MG63 (cell line): ENCODE measurements at regions not wholly inside any gene's neighbourhood (a gene's known extent, or its start where the extent isn't known, plus 50 kb on each side); places are given as distances from the start of the nearest gene placed in this dataset.
A peak's percentile ranks its signal among the peaks of the same experiment; 100 is the strongest.
"Not testable (repeated sequence)": the region's sequence is repeated elsewhere in the genome, so short reads cannot be mapped to it uniquely, and the experiment has no call there.

Experiments used
- DNase-seq: peaks from one replicate; pipeline ENCODE4 v3.0.0-alpha.2; 2020
- H3K27me3 ChIP-seq: fragments of 250-450 bp; sonication (Bioruptor Pico); 2 replicates; pipeline ENCODE4 v1.5.1; 2020; ENCODE audit warnings: mild to moderate bottlenecking, moderate library complexity
- H3K36me3 ChIP-seq: fragments of 250-450 bp; sonication (Bioruptor Pico); 2 replicates; pipeline ENCODE4 v1.5.1; 2020; ENCODE audit warnings: mild to moderate bottlenecking, moderate library complexity
- H3K4me3 ChIP-seq: fragments of 250-450 bp; sonication (Bioruptor Pico); 2 replicates; pipeline ENCODE4 v1.5.1; 2020; ENCODE audit warnings: mild to moderate bottlenecking, moderate library complexity
- H3K9me3 ChIP-seq: fragments of 250-450 bp; sonication (Bioruptor Pico); 2 replicates; pipeline ENCODE4 v1.5.1; 2020; ENCODE audit warnings: mild to moderate bottlenecking, moderate library complexity

DNA sequence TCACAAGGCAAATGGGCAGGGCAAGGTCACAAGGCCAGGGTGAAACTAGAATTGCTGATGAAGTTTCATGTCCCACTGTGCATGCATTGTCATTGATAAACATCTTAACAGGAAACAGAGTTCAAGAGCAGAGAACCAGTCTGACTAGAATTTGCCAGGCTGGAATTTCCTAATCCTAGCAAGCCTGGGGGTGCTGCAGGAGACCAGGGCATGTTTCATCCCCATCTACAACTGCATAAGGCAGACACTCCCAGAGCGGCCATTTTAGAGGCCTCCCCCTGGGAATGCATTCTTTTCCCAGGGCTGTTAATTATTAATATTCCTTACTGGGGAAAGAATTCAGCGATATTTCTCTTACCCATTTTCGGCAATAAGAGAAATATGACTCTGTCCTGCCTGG, 172.6 kb upstream of the XIST start:
- not testable (repeated sequence) for H3K9me3 ChIP-seq, DNase-seq, H3K27me3 ChIP-seq, H3K36me3 ChIP-seq, H3K4me3 ChIP-seq

DNA sequence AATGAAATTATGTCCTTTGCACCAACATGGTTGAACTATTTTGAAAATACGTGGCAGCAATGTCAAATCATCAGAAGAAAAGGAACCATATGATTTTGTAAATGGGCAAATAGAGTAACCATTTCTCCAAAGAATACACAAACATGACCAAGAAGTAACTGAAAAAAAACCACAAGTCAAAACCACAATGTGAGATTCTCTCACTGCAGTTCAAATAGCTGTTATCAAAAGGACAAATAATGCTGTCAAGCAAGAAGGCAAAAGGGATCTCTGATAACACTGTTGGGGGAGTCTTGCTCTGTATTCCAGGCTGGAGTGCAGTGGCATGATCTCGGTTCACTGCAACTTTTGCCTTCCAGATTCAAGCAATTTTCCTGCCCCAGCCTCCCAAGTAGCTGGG, 170.7 kb upstream of the XIST start:
- no peak for DNase-seq
- H3K36me3 ChIP-seq, result no peaks in the 10 kb centered on the region
- no peaks in the 10 kb centered on the region for H3K27me3 ChIP-seq
- H3K4me3 ChIP-seq, result no peak overlapping the region
- H3K9me3 ChIP-seq, result no peaks in the 10 kb centered on the region

DNA sequence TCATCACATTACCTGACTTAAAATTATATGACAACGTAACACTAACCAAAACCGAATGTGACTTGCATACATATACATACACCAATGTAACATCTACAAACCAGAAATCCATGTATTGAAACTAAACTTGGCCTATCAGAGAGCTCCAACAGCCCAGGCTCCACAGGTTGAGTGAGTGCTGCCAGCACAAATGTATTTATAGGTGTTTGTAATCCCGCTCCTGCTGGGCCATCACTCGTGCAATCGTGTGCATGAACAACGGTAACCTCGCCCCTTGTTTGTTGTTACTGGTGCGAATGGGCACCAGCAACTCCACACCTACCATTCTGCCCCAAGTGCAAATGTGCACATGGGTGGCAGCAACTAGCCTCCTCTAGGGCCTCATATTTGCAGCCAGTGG, 165.7 kb upstream of the XIST start:
- Histone ChIP-seq H3K27me3 (no peaks in the 10 kb centered on the region), H3K9me3 (no peaks in the 10 kb centered on the region), H3K36me3 (no peaks in the 10 kb centered on the region), H3K4me3 (no peak overlapping the region)
- no peak for DNase-seq

DNA sequence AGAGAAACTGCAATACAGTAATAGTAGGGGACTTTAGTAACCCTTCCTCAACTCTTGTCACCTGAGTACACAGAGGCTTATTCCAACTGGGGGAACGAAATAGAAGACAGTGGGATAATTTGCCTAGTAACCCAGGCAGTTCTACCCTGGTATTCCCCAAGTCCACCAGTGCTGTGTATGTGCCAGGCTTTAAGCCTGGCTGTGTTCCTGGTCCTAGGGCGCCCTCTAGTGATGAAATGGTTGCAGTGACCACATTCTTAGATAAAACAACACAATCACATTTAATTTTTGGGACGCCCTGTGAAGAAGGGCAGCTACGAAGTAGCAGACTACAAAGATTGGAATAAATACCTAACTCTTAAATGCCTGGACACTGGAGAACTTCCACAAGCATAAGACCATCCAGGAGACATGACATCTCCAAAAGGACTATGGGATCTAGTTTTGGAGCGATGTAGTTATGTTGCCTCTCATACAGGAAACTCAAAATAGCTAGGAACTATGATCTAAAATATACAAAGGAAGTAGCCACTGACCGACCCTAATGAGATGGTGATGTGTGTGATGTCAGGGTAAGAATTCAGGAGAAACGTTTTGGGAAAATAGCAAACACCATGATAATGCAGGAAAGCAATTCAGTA, 163.0 kb upstream of the XIST start:
- H3K27me3 ChIP-seq, result no peaks in the 10 kb centered on the region
- H3K9me3 ChIP-seq, result no peaks in the 10 kb centered on the region
- H3K4me3 ChIP-seq, result no peak overlapping the region
- no peaks in the 10 kb centered on the region for H3K36me3 ChIP-seq
- DNase-seq, result peak; percentile 11

DNA sequence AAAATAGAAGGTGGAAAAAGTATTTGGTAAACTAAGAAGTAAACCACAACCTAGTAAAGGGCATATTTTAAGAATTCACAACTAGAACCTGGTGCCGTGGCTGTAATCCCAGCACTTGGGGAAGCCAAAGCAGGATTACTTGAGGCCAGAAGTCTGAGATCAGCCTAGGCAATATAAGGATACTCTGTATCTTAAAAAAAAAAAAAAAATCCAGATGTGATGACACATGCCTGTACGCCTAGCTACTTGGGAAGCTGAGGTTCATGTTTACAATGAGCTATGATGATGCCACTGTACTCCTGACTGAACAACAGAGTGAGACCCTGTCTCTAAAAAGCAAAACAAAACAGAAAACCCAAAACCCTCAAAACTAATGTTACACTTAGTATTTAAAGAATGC, 156.5 kb upstream of the XIST start:
- peak; percentile 27 for DNase-seq

DNA sequence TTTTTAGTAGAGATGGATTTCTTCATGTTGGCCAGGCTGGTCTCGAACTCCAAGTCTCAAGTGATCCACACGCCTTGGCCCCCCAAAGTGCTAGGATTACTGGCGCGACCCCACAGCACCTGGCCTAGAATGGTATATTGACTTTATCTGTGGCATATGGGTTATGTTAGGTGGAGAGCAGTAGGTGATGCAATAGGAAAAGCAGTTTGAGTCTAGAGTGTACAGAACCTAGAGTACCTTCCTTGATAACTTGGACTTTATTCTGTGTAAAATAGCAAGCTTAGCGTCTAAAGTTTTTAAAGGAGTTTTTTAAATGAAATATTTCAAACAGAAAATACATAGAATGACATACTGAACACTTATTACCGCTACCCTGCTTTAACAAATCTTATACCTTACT, 139.5 kb upstream of the XIST start:
- DNase-seq, result no peak
- Histone ChIP-seq H3K9me3 (no peaks in the 10 kb centered on the region), H3K36me3 (peaks cover 22% of the 10 kb centered on the region), H3K27me3 (no peaks in the 10 kb centered on the region), H3K4me3 (no peak overlapping the region)

More for the DNA sequence above, 156.5 kb upstream of the XIST start:
- Histone ChIP-seq H3K36me3 (peaks cover 9% of the 10 kb centered on the region; the same call in 1 of the 2 replicates), H3K4me3 (no peak overlapping the region), H3K9me3 (no peaks in the 10 kb centered on the region), H3K27me3 (no peaks in the 10 kb centered on the region)

DNA sequence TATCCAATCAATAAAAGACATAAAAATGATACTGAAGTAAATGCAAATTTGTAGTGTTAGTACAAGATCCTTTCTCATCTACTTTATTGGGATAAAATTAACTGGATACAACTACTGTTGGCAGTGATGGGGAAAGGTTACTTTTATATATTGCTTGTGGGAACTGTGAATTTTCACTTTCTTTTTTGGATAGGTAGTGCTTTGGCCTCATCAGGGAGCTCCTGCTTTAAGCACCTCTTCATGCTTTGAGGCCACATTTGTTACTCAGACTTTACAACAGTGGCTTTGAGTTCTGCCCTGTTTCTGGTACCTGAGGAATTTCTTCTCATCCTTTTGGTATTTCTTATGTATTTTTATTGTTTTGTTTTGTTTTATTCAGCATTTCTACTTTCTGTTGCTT, 134.7 kb upstream of the XIST start:
- Histone ChIP-seq H3K36me3 (peaks cover 6% of the 10 kb centered on the region; the same call in 1 of the 2 replicates), H3K4me3 (no peak overlapping the region), H3K9me3 (no peaks in the 10 kb centered on the region), H3K27me3 (no peaks in the 10 kb centered on the region)
- no peak for DNase-seq

DNA sequence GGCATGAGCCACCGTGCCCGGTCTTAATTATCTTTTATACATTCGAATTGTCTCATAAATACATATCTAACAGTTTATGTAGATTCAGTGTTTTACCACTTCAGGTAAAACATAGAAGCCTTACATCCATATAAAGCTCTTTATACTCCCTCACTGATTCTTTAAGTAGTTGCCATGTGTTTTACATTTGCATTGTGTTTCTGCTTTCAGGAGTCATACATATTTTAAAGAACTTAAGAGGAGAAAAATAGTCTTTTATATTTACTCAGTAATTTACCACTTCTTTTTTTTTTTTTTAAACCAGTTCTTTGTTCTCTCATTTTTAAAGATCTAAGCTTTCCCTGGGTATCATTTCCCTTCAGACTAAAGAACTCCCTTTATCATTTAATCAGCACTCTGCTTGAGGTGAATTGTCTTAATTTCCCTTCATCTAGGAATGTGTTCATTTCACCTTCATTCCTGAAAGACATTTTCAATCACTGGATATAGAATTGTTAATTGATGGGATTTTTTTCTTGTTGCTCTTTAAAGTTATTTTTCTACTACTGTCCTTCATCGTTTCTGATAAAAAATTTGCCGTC, 127.1 kb upstream of the XIST start:
- no peak for DNase-seq
- Histone ChIP-seq H3K4me3 (no peak overlapping the region), H3K36me3 (peaks cover 6% of the 10 kb centered on the region), H3K27me3 (no peaks in the 10 kb centered on the region), H3K9me3 (no peaks in the 10 kb centered on the region)

DNA sequence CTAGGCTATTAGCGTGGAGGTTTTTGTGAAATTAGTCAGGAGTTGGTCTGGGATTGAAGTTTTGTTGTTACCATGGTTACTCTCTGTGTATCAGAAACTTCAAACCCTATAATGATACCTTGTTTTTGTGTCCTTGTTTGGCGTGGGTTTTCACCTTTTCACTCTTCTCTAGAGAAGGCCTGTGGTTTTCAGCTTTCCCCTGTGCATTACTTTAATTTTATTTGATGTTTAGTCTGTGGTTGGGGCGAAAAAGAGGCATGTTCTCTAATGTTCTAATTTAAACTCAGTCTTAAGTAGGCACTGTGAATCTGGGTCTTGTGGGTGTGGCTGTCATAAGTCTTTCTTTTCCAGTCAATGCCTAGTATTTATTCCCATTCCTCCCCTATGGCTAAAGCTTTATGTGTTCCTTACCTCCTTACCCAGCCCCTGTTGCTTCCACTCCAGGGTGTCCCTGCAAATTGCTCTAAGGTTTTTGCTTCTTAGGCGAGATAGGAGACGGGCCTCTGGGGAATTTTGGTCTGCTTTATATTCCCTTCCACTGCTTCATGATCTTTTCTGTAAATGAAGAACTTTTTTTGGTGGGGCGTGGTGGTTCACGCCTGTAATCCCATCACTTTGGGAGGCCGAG, 125.1 kb upstream of the XIST start:
- no peaks in the 10 kb centered on the region for H3K9me3 ChIP-seq
- H3K36me3 ChIP-seq, result peaks cover 3% of the 10 kb centered on the region
- no peak overlapping the region for H3K4me3 ChIP-seq
- no peaks in the 10 kb centered on the region for H3K27me3 ChIP-seq
- DNase-seq, result no peak

- H3K9me3 ChIP-seq, H3K4me3 ChIP-seq, DNase-seq, H3K27me3 ChIP-seq: not testable (repeated sequence)
- H3K36me3 ChIP-seq, result peaks cover 20% of the 10 kb centered on the region
Observed at GRCh38 chrX:73967461-73967860, 114.9 kb upstream of the XIST start.

GRCh38 chrX:73965833-73966232, 113.3 kb upstream of the XIST start:
- H3K9me3 ChIP-seq, result no peaks in the 10 kb centered on the region
- no peaks in the 10 kb centered on the region for H3K27me3 ChIP-seq
- DNase-seq, result no peak
- H3K36me3 ChIP-seq, result peaks cover 14% of the 10 kb centered on the region
- no peak overlapping the region for H3K4me3 ChIP-seq

DNA sequence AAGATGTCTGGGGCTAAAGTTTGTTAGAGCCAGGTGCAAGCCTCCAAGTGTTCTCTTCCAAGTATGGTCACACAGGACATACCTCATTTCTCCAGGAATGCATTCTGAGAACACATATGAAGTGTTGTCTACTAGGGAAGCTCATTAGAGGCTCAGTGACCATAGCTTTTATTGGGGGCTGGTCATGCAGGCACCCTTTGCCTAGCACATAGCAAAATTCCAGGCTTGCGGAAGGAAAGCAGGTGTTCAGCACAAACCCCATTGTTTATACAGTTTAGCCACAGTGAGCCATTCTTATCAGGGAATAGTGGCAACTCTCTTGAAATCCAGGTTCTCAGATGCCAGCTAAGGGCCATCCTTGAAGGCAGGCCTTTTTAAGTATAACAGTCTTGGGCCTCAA, 112.1 kb upstream of the XIST start:
- H3K27me3 ChIP-seq, result no peaks in the 10 kb centered on the region

DNA sequence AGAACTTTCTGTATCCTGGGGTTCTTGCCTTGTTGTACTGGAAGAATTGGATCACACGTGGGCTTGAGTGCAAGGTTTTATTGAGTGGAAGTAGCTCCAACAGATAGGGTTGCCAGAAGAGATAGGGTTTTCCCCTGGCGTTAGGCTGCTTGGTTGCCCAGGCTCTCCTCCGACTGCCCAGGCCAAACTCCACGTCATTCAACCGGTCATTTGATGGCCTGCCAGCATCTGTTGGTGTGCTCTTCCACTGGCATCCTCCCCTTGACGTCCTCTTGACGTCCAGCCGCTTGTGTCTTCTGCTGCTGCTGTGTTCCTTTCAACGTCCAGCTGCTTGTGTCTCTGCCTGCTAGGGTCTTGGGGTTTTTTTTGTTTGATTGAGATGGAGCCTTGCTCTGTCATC, 111.2 kb upstream of the XIST start:
- no peaks in the 10 kb centered on the region for H3K27me3 ChIP-seq
- H3K4me3 ChIP-seq, result no peak overlapping the region
- peaks cover 3% of the 10 kb centered on the region; the same call in 1 of the 2 replicates for H3K36me3 ChIP-seq
- no peaks in the 10 kb centered on the region for H3K9me3 ChIP-seq
- DNase-seq, result peak; percentile 7

More for the DNA sequence above, 112.1 kb upstream of the XIST start:
- DNase-seq, result no peak
- no peaks in the 10 kb centered on the region for H3K9me3 ChIP-seq
- no peak overlapping the region for H3K4me3 ChIP-seq
- peaks cover 6% of the 10 kb centered on the region for H3K36me3 ChIP-seq

- H3K27me3 ChIP-seq, result no peaks in the 10 kb centered on the region
- no peaks in the 10 kb centered on the region for H3K9me3 ChIP-seq
- peaks cover 3% of the 10 kb centered on the region; the same call in 1 of the 2 replicates for H3K36me3 ChIP-seq
- no peak overlapping the region for H3K4me3 ChIP-seq
- DNase-seq, result no peak
Observed at GRCh38 chrX:73962948-73963347, 110.4 kb upstream of the XIST start.

- not testable (repeated sequence) for H3K27me3 ChIP-seq, H3K36me3 ChIP-seq, DNase-seq, H3K9me3 ChIP-seq, H3K4me3 ChIP-seq
Observed at GRCh38 chrX:73961867-73962266, 109.4 kb upstream of the XIST start.

DNA sequence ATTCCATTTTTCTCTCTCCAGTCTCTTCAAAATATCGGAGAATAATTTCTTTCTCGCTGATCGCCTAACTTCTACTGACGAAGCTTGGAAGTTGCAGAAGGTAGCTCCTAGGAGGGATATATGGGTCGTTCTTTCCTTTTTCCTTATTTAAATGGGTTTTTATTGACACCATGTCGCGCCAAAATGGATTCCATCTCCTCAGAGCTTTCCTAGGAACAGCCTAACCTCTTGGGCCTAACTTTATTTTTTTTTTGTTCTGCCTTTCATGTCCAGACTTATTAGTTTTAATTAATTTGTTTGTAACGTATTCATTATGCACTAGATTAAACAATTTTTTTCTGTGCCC, 92.0 kb upstream of the XIST start:
- H3K36me3 ChIP-seq, result peaks cover 10% of the 10 kb centered on the region
- H3K9me3 ChIP-seq, result no peaks in the 10 kb centered on the region
- peak overlapping the region; percentile 83 for H3K4me3 ChIP-seq
- DNase-seq, result no peak
- no peaks in the 10 kb centered on the region for H3K27me3 ChIP-seq

- H3K4me3 ChIP-seq, result peak overlapping the region; percentile 83
- peaks cover 8% of the 10 kb centered on the region for H3K36me3 ChIP-seq
- peak; percentile 85 for DNase-seq
- H3K9me3 ChIP-seq, result no peaks in the 10 kb centered on the region
- H3K27me3 ChIP-seq, result no peaks in the 10 kb centered on the region
Observed at GRCh38 chrX:73943693-73944562, 91.4 kb upstream of the XIST start.
